Esophagus muscularis mucosa (tissue), 3 donors: ENCODE measurements at regions not wholly inside any gene's neighbourhood (a gene's known extent, or its start where the extent isn't known, plus 50 kb on each side); places are given as distances from the start of the nearest gene placed in this dataset.

ENCODE experiments used
- CTCF ChIP-seq, 3 experiments: fragments of 200-600 bp in 2 of 3; fragments of 450-650 bp in 1 of 3; sonication (generic) in 2 of 3; IDR thresholded peaks; one replicate each; pipeline ENCODE4 v1.5.1; 2017 to 2019; ENCODE audit warnings: antibody characterized with exemption in 3 of 3, mild to moderate bottlenecking in 2 of 3, moderate library complexity in 1 of 3
- POLR2A ChIP-seq: fragments of 450-650 bp; IDR thresholded peaks from one replicate; pipeline ENCODE4 v1.6.1; 2017; ENCODE audit warnings: antibody characterized with exemption, moderate library complexity, mild to moderate bottlenecking, low read depth
- POLR2AphosphoS5 ChIP-seq, 2 donors: sonication (generic); formaldehyde crosslinking; IDR thresholded peaks; one replicate each; pipeline ENCODE4 v1.6.1; 2017; ENCODE audit warnings: antibody characterized with exemption in 2 of 2

- TF ChIP-seq CTCF (IDR thresholded peaks at IDR 0.05) (no peak), POLR2A (no peak), POLR2AphosphoS5 (IDR thresholded peaks at IDR 0.05) (peak in 1 of 2 donors; percentile 20)
These were observed 391.9 kb upstream of the THBS1 start for GRCh38 chr15:39188930-39189329.
